ENCODE measurements at regions not wholly inside any gene's neighbourhood (a gene's known extent, or its start where the extent isn't known, plus 50 kb on each side); places are given as distances from the start of the nearest gene placed in this dataset.

DNA sequence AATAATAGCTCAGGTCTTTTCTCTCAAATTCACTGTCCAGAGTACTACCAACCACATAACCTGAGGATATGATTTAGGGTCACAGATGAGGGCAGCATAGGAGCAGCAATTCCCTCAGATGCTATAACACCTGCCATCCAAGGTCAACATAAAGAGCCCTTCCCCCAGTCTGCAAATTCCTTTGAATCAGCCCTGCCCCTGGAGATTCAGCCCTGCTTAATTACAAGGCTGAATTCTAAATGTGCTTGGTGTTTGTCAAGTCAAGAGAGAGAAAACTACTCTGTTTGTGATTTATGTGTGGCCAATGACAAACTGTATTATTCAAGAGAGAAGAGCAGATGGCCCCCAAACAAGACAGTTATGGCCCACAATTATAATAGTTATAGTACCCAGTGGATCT, 195.7 kb upstream of the ADGRL2 start:
- TF ChIP-seq, protein P1, sequence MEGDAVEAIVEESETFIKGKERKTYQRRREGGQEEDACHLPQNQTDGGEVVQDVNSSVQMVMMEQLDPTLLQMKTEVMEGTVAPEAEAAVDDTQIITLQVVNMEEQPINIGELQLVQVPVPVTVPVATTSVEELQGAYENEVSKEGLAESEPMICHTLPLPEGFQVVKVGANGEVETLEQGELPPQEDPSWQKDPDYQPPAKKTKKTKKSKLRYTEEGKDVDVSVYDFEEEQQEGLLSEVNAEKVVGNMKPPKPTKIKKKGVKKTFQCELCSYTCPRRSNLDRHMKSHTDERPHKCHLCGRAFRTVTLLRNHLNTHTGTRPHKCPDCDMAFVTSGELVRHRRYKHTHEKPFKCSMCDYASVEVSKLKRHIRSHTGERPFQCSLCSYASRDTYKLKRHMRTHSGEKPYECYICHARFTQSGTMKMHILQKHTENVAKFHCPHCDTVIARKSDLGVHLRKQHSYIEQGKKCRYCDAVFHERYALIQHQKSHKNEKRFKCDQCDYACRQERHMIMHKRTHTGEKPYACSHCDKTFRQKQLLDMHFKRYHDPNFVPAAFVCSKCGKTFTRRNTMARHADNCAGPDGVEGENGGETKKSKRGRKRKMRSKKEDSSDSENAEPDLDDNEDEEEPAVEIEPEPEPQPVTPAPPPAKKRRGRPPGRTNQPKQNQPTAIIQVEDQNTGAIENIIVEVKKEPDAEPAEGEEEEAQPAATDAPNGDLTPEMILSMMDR (IDR thresholded peaks at IDR 0.05), result no peak
- no peak for DNase-seq
- Histone ChIP-seq H3K27ac (no peak overlapping the region), H3K4me3 (no peak overlapping the region), H3K4me1 (no peaks in the 10 kb centered on the region), H3K9me3 (no peaks in the 10 kb centered on the region), H3K36me3 (no peaks in the 10 kb centered on the region), H3K27me3 (no peaks in the 10 kb centered on the region)
- intact Hi-C loops (cut with DNase I), result no loop called here
- no peak for ATAC-seq

DNA sequence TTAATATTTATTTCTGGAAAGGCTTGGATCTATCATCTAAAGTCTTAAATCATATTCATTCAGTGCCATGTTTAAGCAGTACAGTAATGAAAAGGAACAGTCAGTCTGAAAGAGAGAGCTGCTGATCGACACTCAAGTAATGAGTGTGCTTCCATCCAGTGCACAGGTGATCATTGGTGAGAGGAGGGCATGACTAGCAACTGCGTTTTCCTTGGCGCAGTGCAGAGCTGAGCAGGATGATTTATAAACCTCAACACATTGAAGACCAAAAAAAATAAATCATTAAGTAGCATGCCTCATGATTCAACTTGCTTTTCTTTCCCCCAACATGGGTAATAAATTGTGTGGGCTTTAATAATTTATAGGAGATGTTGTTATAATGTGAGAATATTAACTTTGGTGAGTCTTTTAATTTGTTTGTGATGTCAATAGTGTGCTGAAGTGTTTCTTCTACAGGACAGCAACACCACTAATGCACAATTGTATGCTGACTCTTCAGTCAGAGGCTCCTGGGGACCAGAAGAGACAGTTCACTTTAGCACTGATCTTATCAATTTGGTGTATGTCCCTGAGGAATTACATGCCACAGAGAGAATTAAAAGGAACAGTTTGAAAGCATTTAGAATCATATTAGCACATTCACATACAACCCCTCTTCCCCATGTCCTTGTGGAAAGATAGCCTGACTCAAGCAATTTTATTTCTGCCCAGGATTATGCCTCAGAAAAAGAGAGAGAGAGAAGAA, 199.7 kb upstream of the ADGRL2 start:
- TF ChIP-seq, protein P1 (IDR thresholded peaks at IDR 0.05), result no peak
- H3K36me3 ChIP-seq, result no peaks in the 10 kb centered on the region
- no peaks in the 10 kb centered on the region for H3K4me1 ChIP-seq
- no peaks in the 10 kb centered on the region for H3K9me3 ChIP-seq
- DNase-seq (no peak), ATAC-seq (no peak)
- H3K27me3 ChIP-seq, result no peaks in the 10 kb centered on the region
- WGBS, 2 donors, result 92% methylated on average over 3 of the region's 3 CpGs
- H3K27ac ChIP-seq, result no peak overlapping the region
- H3K4me3 ChIP-seq, result no peak overlapping the region
- intact Hi-C loops (cut with DNase I), result no loop called here

DNA sequence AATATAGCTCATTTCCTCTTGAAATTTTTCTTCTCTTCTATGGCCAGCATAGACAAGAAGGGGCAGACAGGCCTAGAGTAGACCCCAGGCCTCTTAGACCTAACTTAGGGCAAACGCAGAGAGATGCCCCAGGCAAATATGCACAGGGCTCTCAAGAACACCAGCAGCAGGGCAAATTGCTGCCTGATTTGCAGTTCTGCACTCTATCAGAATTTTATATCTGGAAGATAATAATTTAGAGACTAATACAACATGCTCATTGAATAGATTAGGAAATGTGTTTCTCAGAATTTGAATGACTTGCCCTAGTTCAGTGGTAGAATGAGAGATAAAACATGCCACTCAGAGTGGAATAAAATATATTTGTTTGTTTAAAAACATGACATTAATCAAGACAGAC, 200.4 kb upstream of the ADGRL2 start:
- TF ChIP-seq, protein P1 (IDR thresholded peaks at IDR 0.05), result no peak
- H3K4me3 ChIP-seq, result no peak overlapping the region
- DNase-seq (no peak), ATAC-seq (no peak)
- intact Hi-C loops (cut with DNase I), result no loop called here
- H3K36me3 ChIP-seq, result no peaks in the 10 kb centered on the region
- H3K27ac ChIP-seq, result no peak overlapping the region
- no peaks in the 10 kb centered on the region for H3K27me3 ChIP-seq
- WGBS, 2 donors, result 95 to 96% methylated on average over 1 of the region's 1 CpG
- no peaks in the 10 kb centered on the region for H3K4me1 ChIP-seq
- no peaks in the 10 kb centered on the region for H3K9me3 ChIP-seq

DNA sequence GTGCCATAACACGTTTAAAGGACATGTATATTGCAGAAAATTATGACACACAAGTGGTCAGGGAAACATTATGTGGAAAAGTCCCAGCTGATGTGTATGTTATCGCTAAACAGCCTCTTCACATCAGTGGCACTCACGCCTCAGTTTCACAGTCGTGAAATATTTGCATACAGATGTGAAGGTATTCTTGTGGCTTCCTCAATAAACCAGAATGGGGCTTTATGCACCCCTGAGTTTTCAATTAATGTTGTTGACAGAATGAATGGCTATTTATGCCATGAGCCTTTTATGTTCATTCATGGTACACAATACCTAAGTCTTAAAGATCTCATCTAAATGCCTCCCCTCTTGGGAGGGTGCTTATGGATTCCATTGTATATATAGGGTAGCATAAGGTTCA, 202.1 kb upstream of the ADGRL2 start:
- H3K36me3 ChIP-seq, result no peaks in the 10 kb centered on the region
- WGBS, 2 donors, result 93 to 95% methylated on average over 4 of the region's 4 CpGs
- no peak overlapping the region for H3K4me3 ChIP-seq
- no peaks in the 10 kb centered on the region for H3K9me3 ChIP-seq
- no peak overlapping the region for H3K27ac ChIP-seq
- TF ChIP-seq, protein P1 (IDR thresholded peaks at IDR 0.05), result no peak
- DNase-seq (no peak), ATAC-seq (no peak)
- intact Hi-C loops (cut with DNase I), result no loop called here
- H3K27me3 ChIP-seq, result no peaks in the 10 kb centered on the region
- H3K4me1 ChIP-seq, result no peaks in the 10 kb centered on the region
